Mesenchymal stem cell (in vitro differentiated cells and primary cell): ENCODE measurements at regions not wholly inside any gene's neighbourhood (a gene's known extent, or its start where the extent isn't known, plus 50 kb on each side); places are given as distances from the start of the nearest gene placed in this dataset.
"Not testable (repeated sequence)": the region's sequence is repeated elsewhere in the genome, so short reads cannot be mapped to it uniquely, and the experiment has no call there.

Source experiments
- DNase-seq: peaks from one replicate; pipeline ENCODE4 v3.0.0-alpha.2; 2013
- H2AFZ ChIP-seq: one replicate; pipeline ENCODE4 v1.6.1; 2013; ENCODE audit warnings: low read depth, mild to moderate bottlenecking, control low read depth, inconsistent platforms, low read length, moderate library complexity
- H2AK5ac ChIP-seq: 2 replicates; pipeline ENCODE4 v1.6.1; 2013; ENCODE audit warnings: low read length, moderate library complexity, mild to moderate bottlenecking, inconsistent platforms; ENCODE audit not compliant: severe bottlenecking
- H2BK120ac ChIP-seq: one replicate; pipeline ENCODE4 v1.6.1; 2013; ENCODE audit warnings: low read depth, mild to moderate bottlenecking, inconsistent platforms, low read length, moderate library complexity
- H2BK12ac ChIP-seq, 2 experiments: one replicate each; pipeline ENCODE4 v1.6.1; 2013; ENCODE audit warnings: inconsistent platforms in 2 of 2, low read length in 2 of 2, mild to moderate bottlenecking in 2 of 2, moderate library complexity in 2 of 2, control low read depth in 1 of 2
- H2BK15ac ChIP-seq: one replicate; pipeline ENCODE4 v1.6.1; 2013; ENCODE audit warnings: mild to moderate bottlenecking, low read depth, inconsistent platforms; ENCODE audit not compliant: poor library complexity, severe bottlenecking
- H2BK5ac ChIP-seq: 2 replicates; pipeline ENCODE4 v1.6.1; 2013; ENCODE audit warnings: low read depth, mild to moderate bottlenecking, low read length, control low read depth, inconsistent platforms; ENCODE audit not compliant: poor library complexity, severe bottlenecking
- H3K14ac ChIP-seq, 2 experiments: one replicate each; pipeline ENCODE4 v1.6.1; 2013; ENCODE audit warnings: inconsistent platforms in 2 of 2, low read length in 2 of 2, control low read depth in 1 of 2, mild to moderate bottlenecking in 1 of 2, moderate library complexity in 1 of 2
- H3K18ac ChIP-seq, 2 experiments: one replicate each; pipeline ENCODE4 v1.6.1; 2013; ENCODE audit warnings: inconsistent platforms in 2 of 2, low read length in 2 of 2, control low read depth in 1 of 2, low read depth in 1 of 2, mild to moderate bottlenecking in 1 of 2
- H3K23ac ChIP-seq, 2 experiments: one replicate each; pipeline ENCODE4 v1.6.1; 2013; ENCODE audit warnings: inconsistent platforms in 2 of 2, low read length in 2 of 2, mild to moderate bottlenecking in 2 of 2, moderate library complexity in 2 of 2, control low read depth in 1 of 2
- H3K27ac ChIP-seq: 2 replicates; pipeline ENCODE4 v1.5.1; 2013; ENCODE audit warnings: mild to moderate bottlenecking, moderate library complexity, low read length, control low read depth, inconsistent platforms; ENCODE audit not compliant: poor library complexity, severe bottlenecking
- H3K27me3 ChIP-seq, 2 experiments: 2 replicates each; pipeline versions ENCODE4 v1.6.1 to v1.7.0; 2013; ENCODE audit warnings: low read length in 2 of 2, mild to moderate bottlenecking in 2 of 2, moderate library complexity in 2 of 2, control low read depth in 1 of 2, inconsistent platforms in 1 of 2; ENCODE audit not compliant: control insufficient read depth in 1 of 2, insufficient read depth in 1 of 2
- H3K36me3 ChIP-seq, 2 experiments: 2 replicates each; pipeline versions ENCODE4 v1.6.1 to v1.7.0; 2013; ENCODE audit warnings: low read length in 2 of 2, control low read depth in 1 of 2, inconsistent platforms in 1 of 2, low read depth in 1 of 2, mild to moderate bottlenecking in 1 of 2; ENCODE audit not compliant: insufficient read depth in 2 of 2, control insufficient read depth in 1 of 2
- H3K4ac ChIP-seq, 2 experiments: one replicate each; pipeline ENCODE4 v1.6.1; 2013; ENCODE audit warnings: inconsistent platforms in 2 of 2, low read length in 2 of 2, mild to moderate bottlenecking in 2 of 2, moderate library complexity in 2 of 2, control low read depth in 1 of 2, low read depth in 1 of 2
- H3K4me1 ChIP-seq: 2 replicates; pipeline ENCODE4 v1.6.1; 2013; ENCODE audit warnings: low read depth, low read length, control low read depth; ENCODE audit not compliant: control insufficient read depth, insufficient read depth
- H3K4me2 ChIP-seq: 2 replicates; pipeline ENCODE4 v1.6.1; 2013; ENCODE audit warnings: low read length, mild to moderate bottlenecking, inconsistent platforms; ENCODE audit not compliant: poor library complexity, severe bottlenecking
- H3K4me3 ChIP-seq, 2 experiments: 2 replicates each; pipeline versions ENCODE4 v1.5.1 to v1.7.0; 2013; ENCODE audit warnings: low read length in 2 of 2, mild to moderate bottlenecking in 2 of 2, control low read depth in 1 of 2, low read depth in 1 of 2; ENCODE audit not compliant: insufficient read depth in 1 of 2
- H3K79me1 ChIP-seq: replicated peaks from 2 replicates; pipeline ENCODE4 v1.6.1; 2013; ENCODE audit warnings: mild to moderate bottlenecking, control low read depth, low read length, inconsistent platforms; ENCODE audit not compliant: poor library complexity, severe bottlenecking
- H3K9ac ChIP-seq: 2 replicates; pipeline ENCODE4 v1.7.0; 2013; ENCODE audit warnings: mild to moderate bottlenecking, low read length, moderate library complexity
- H3K9me3 ChIP-seq: 2 replicates; pipeline ENCODE4 v1.7.0; 2013; ENCODE audit warnings: mild to moderate bottlenecking, low read length; ENCODE audit not compliant: control insufficient read depth
- H4K8ac ChIP-seq: one replicate; pipeline ENCODE4 v1.6.1; 2013; ENCODE audit warnings: inconsistent platforms, mild to moderate bottlenecking, low read length, moderate library complexity
- H4K91ac ChIP-seq: one replicate; pipeline ENCODE4 v1.6.1; 2013; ENCODE audit warnings: mild to moderate bottlenecking, low read length, inconsistent platforms
- WGBS: methylation state at CpG from one replicate; pipeline ENCODE4 v1.1.7; 2013; ENCODE audit warnings: mixed read lengths; 5-methylcytosine and 5-hydroxymethylcytosine counted together

DNA sequence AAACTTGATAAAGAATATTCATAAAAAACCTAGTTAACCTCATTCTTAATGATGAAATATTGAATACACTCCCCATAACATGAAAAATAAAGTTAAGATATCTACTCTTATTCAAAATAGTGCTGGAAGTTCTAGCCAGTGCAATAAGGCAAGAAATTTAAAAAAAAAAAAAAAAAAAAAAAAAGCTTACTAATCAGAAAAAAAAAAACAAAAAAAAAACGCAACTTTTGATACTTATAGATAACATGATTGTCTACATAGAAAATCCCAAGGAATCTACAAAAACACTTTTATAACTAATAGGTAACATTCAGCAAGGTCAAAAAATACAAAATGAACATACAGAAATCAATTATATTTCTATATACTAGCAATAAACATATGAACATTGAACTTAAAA lies 515.6 kb downstream of the UQCRFS1 start:
- H3K4me3 ChIP-seq = no peak overlapping the region
- no peak overlapping the region for H3K9ac ChIP-seq
- H2BK5ac ChIP-seq = peak overlapping the region; percentile 66
- peaks cover 5% of the 10 kb centered on the region for H3K9me3 ChIP-seq
- no peaks in the 10 kb centered on the region for H3K79me1 ChIP-seq
- H3K4me2 ChIP-seq = no peak overlapping the region
- no peak overlapping the region for H4K8ac ChIP-seq
- H3K27me3 ChIP-seq = no peaks in the 10 kb centered on the region
- H4K91ac ChIP-seq = no peak overlapping the region
- H3K14ac ChIP-seq = no peak overlapping the region
- H3K27ac ChIP-seq = no peak overlapping the region
- H2BK15ac ChIP-seq = no peak overlapping the region
- no peak overlapping the region for H3K18ac ChIP-seq
- peaks cover 4% of the 10 kb centered on the region for H3K4me1 ChIP-seq
- H3K36me3 ChIP-seq = no peaks in the 10 kb centered on the region
- no peak overlapping the region for H2AK5ac ChIP-seq
- H2AFZ ChIP-seq = no peak overlapping the region
- no peak overlapping the region for H3K4ac ChIP-seq
- WGBS = no CpG with 5 or more reads among the region's 1 CpG
- H3K23ac ChIP-seq = no peak overlapping the region
- H2BK12ac ChIP-seq = no peak overlapping the region
- no peak for DNase-seq
- H2BK120ac ChIP-seq = no peak overlapping the region

- H3K14ac ChIP-seq = no peak overlapping the region
- H3K4me2 ChIP-seq = no peak overlapping the region
- H3K4ac ChIP-seq = no peak overlapping the region
- H3K9ac ChIP-seq = no peak overlapping the region
- no peak overlapping the region for H3K27ac ChIP-seq
- no peak overlapping the region for H4K8ac ChIP-seq
- H2BK5ac ChIP-seq = no peak overlapping the region
- no peaks in the 10 kb centered on the region for H3K79me1 ChIP-seq
- no peak overlapping the region for H4K91ac ChIP-seq
- H3K18ac ChIP-seq = no peak overlapping the region
- H2AFZ ChIP-seq = no peak overlapping the region
- H2BK120ac ChIP-seq = no peak overlapping the region
- no peak overlapping the region for H2AK5ac ChIP-seq
- H2BK15ac ChIP-seq = no peak overlapping the region
- H3K9me3 ChIP-seq = peaks cover 12% of the 10 kb centered on the region
- no peak overlapping the region for H3K4me3 ChIP-seq
- WGBS = 70% methylated on average over 5 of the region's 5 CpGs
- H3K36me3 ChIP-seq = no peaks in the 10 kb centered on the region
- DNase-seq = no peak
- peaks cover 2% of the 10 kb centered on the region for H3K4me1 ChIP-seq
- no peaks in the 10 kb centered on the region for H3K27me3 ChIP-seq
- H3K23ac ChIP-seq = no peak overlapping the region
- no peak overlapping the region for H2BK12ac ChIP-seq
These were observed 518.1 kb downstream of the UQCRFS1 start for GRCh38 chr19:28694812-28695211.

GRCh38 chr19:28691683-28692082 lies 521.3 kb downstream of the UQCRFS1 start:
- no peak overlapping the region for H3K4me3 ChIP-seq
- H3K79me1 ChIP-seq = no peaks in the 10 kb centered on the region
- no peak overlapping the region for H2AFZ ChIP-seq
- no peak overlapping the region for H3K4me2 ChIP-seq
- H3K27ac ChIP-seq = no peak overlapping the region
- no peak overlapping the region for H3K18ac ChIP-seq
- H3K27me3 ChIP-seq = no peaks in the 10 kb centered on the region
- no peak overlapping the region for H4K8ac ChIP-seq
- no peak overlapping the region for H2BK5ac ChIP-seq
- no peak overlapping the region for H2AK5ac ChIP-seq
- H3K9me3 ChIP-seq = peaks cover 12% of the 10 kb centered on the region
- H2BK12ac ChIP-seq = no peak overlapping the region
- no peak overlapping the region for H3K14ac ChIP-seq
- 85% methylated on average over 1 of the region's 1 CpG for WGBS
- H2BK120ac ChIP-seq = no peak overlapping the region
- no peaks in the 10 kb centered on the region for H3K36me3 ChIP-seq
- H3K23ac ChIP-seq = no peak overlapping the region
- H3K9ac ChIP-seq = no peak overlapping the region
- no peak overlapping the region for H3K4ac ChIP-seq
- no peak overlapping the region for H2BK15ac ChIP-seq
- no peak overlapping the region for H4K91ac ChIP-seq
- peaks cover 2% of the 10 kb centered on the region for H3K4me1 ChIP-seq
- no peak for DNase-seq

DNA sequence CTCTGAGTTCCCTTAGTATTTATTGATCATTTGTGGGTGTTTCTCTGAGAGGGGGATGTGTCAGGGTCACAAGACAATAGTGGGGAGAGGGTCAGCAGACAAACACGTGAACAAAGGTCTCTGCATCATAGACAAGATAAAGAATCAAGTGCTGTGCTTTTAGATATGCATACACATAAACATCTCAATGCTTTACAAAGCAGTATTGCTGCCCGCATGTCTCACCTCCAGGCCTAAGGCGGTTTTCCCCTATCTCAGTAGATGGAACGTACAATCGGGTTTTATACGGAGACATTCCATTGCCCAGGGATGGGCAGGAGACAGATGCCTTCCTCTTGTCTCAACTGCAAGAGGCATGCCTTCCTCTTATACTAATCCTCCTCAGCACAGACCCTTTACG lies 523.5 kb downstream of the UQCRFS1 start:
- not testable (repeated sequence) for H2BK12ac ChIP-seq, H3K9ac ChIP-seq, H2AFZ ChIP-seq, H3K23ac ChIP-seq, H3K4ac ChIP-seq, H4K8ac ChIP-seq, H3K14ac ChIP-seq, H3K4me2 ChIP-seq, DNase-seq, H3K27me3 ChIP-seq, H3K18ac ChIP-seq, H4K91ac ChIP-seq, H2BK5ac ChIP-seq, H3K79me1 ChIP-seq, H3K27ac ChIP-seq, H3K36me3 ChIP-seq, H2BK15ac ChIP-seq, H2BK120ac ChIP-seq, H2AK5ac ChIP-seq, H3K4me1 ChIP-seq, H3K4me3 ChIP-seq
- 93% methylated on average over 5 of the region's 7 CpGs for WGBS
- H3K9me3 ChIP-seq = peaks cover 12% of the 10 kb centered on the region
